GM12891 (cell line): ENCODE measurements at regions not wholly inside any gene's neighbourhood (a gene's known extent, or its start where the extent isn't known, plus 50 kb on each side); places are given as distances from the start of the nearest gene placed in this dataset.

ENCODE experiments used
- DNase-seq: peaks from one replicate; pipeline ENCODE4 v3.0.0; 2011; ENCODE audit warnings: low spot score; ENCODE audit not compliant: insufficient read length
- FAIRE-seq: peaks from 2 replicates; lab custom pipeline; 2011; peaks lifted over from hg19 to GRCh38; lab: Jason Lieb, UNC
- PAX5 ChIP-seq: IDR thresholded peaks from 2 replicates; pipeline ENCODE4 v1.6.1; 2011; ENCODE audit warnings: low read length, moderate library complexity, mild to moderate bottlenecking; ENCODE audit not compliant: insufficient read depth, severe bottlenecking
- POLR2A ChIP-seq: IDR thresholded peaks from 2 replicates; pipeline ENCODE4 v1.6.1; 2011; ENCODE audit warnings: low read depth, low read length, control low read depth
- POLR2AphosphoS5 ChIP-seq: IDR thresholded peaks from 2 replicates; pipeline ENCODE4 v1.6.1; 2011; ENCODE audit warnings: low read depth, low read length, control low read depth
- POU2F2 ChIP-seq: IDR thresholded peaks from 2 replicates; pipeline ENCODE4 v1.6.1; 2011; ENCODE audit warnings: low read depth, mild to moderate bottlenecking, control low read depth, low read length, moderate library complexity
- SPI1 ChIP-seq: IDR thresholded peaks from 2 replicates; pipeline ENCODE4 v1.6.1; 2011; ENCODE audit warnings: low read depth, low read length, control low read depth
- TAF1 ChIP-seq: IDR thresholded peaks from 2 replicates; pipeline ENCODE4 v1.6.1; 2011; ENCODE audit warnings: low read depth, low read length, control low read depth

DNA sequence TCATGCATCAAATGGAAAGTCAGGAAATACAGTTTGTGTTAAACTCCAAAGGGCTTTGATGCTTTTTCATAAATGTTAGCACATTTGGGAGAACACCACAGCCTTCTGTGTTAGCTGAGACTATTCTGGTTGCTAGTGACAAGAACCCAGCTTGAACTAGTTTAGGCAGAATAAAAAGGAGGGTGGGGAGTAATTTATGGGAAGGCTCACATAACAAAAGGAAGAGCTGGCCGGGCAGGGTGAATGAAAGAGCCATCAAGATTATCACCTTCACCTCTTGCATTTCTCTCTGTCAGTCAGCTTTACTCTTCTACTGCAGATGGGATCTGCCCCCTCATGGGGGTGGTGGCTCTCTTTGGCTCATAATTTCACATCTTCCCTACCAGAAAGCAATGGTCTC, 75.4 kb upstream of the VTCN1 start:
- FAIRE-seq (no peak), DNase-seq (no peak)
- no peak for TF ChIP-seq POLR2AphosphoS5
- no peak for TF ChIP-seq SPI1
- TF ChIP-seq POU2F2 = no peak
- TF ChIP-seq TAF1 = no peak
- no peak for TF ChIP-seq PAX5
- no peak for TF ChIP-seq POLR2A

DNA sequence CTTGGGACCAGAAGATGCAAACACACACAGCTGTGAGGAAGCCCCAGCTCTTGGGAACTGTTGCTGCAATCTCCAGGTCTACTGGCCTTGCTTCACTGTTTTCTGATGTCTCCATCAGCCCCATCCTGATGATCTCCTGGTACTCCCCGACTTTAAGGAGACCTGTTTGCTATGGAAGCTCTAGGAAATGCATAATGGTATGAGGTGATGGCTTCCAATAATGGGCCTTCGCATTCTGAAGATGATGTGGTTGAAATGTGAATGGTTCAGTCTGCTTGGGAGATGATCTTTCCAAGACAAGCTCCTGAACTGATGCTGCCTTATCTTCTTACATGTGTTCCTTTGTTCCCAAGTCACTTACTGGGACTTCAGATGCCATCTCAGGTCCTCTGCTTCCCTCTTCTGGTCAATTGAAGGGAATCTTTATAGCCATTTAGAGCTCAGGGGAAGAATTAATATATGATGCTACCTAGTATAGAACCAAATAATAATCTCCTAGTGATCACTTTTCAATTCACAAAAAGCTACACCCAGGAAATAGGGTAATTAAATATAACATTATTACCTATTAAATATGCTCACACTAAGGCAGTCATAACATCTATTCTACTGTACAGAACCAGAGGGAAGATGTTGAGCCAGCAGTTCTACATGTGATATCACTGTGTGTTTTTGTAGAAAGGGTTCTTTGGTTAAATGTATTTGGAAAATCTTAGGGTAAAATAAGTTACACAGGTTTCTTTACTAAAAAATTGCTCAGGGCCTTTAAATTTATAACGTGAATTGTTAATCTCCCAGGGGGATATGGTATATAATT, 73.9 kb upstream of the VTCN1 start:
- FAIRE-seq = no peak
- TF ChIP-seq POLR2AphosphoS5 (no peak), SPI1 (no peak), POLR2A (no peak), TAF1 (no peak), PAX5 (no peak), POU2F2 (no peak)
- DNase-seq = no peak

DNA sequence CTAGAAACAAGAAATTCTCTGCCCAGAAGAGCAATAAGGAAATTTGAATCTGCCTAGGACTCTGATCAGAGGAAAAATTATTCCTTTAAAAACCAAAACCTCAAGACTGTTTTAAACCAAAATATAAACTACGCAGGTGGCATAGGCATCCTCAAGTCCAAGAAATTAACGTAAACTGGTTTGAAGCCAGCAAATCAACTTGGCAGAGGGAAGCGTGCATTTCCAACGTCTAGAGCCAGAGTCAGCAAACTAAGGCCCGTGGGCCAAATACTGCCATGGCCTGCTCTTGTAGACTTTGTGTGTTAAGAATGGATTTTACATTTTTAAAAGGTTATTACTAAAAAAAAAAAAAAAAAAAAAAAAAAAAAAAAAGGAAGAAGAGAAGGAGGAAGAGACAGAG, 67.8 kb upstream of the VTCN1 start:
- DNase-seq = no peak
- TF ChIP-seq TAF1 = no peak
- TF ChIP-seq SPI1 = no peak
- TF ChIP-seq POLR2AphosphoS5 = no peak
- TF ChIP-seq PAX5 = no peak
- no peak for TF ChIP-seq POLR2A
- no peak for TF ChIP-seq POU2F2
- FAIRE-seq = no peak

DNA sequence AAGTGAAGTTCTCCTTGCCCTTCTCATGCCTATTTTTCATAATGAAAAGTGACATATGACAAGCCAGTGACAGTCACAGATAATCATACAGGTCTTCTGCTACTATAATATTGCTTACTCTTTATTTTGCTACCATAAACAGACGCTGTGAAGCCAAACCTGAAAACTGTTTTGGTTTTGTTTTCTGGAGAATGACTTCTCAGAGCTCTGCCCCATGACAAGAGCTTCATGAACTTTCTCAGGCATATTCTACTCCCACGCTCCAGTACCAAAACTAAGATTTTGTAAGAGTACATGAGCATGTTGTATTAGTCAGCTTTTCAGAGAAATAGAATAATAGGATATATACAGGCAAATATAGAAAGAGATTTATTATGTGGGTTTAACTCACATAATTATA, 64.3 kb upstream of the VTCN1 start:
- no peak for TF ChIP-seq PAX5
- TF ChIP-seq TAF1 = no peak
- no peak for TF ChIP-seq POLR2AphosphoS5
- no peak for TF ChIP-seq POLR2A
- TF ChIP-seq SPI1 = no peak
- DNase-seq (no peak), FAIRE-seq (no peak)

DNA sequence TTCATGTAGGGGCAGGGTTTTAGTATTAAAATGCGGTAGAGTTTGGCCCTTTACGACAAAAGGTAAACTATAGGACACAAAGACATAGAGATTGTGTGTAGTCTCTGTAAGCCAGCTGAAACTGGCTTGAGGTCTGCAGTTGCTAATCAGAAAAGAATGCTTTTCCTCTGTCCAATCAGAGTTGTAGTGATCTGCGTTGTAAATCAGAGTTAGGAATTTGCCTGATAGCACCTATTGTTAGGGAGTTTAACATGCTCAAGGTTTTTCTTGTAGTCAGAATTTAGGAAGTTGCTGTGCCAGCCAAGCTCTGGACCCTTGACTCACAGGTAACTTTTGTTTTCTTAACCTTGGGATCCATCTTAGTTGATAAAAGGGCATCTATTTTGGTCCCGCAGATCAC, 61.2 kb upstream of the VTCN1 start:
- DNase-seq = no peak
- TF ChIP-seq SPI1 (no peak), POU2F2 (no peak), TAF1 (no peak)
- FAIRE-seq = no peak

DNA sequence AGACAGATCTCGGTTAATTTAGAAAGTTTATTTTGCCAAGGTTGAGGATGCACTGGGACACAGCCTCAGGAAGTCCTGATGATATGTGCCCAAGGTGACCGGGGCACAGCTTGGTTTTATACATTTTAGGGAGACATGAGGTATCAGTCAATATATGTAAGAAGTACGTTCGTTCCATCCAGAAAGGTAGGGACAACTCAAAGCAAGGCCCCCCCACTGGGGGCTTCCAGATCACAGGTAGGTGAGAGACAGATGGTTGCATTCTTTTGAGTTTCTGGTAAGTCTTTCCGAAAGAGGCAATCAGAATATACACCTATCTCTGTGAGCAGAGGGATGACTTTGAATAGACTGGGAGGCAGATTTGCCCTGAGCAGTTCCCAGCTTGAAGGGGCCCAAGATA, 60.4 kb upstream of the VTCN1 start:
- no peak for FAIRE-seq
- no peak for TF ChIP-seq TAF1
- TF ChIP-seq SPI1 = no peak
- no peak for TF ChIP-seq POLR2A
- TF ChIP-seq POU2F2 = no peak
- no peak for TF ChIP-seq POLR2AphosphoS5
- TF ChIP-seq PAX5 = no peak

DNA sequence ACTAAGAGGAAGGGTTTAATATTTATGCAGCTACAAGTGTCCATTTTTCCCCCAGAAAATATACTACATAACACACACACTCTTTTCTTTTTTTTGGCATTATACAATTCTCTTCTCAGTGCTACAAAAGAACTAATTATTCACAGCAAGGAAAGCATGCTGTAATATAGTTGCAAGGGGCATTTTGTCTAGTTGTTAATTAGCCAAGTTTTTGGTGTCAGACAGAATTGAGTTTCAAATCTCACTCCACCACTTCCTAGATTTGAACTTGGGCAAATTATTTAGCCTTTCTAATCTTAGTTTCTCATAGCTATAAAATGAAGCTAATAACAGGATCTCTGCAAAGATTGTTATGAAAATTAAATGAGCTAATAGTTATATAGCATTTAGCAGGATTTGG, 60.0 kb upstream of the VTCN1 start:
- FAIRE-seq = no peak
- DNase-seq = no peak
- TF ChIP-seq POLR2A = no peak

More for the DNA sequence above, 60.4 kb upstream of the VTCN1 start:
- DNase-seq = no peak

DNA sequence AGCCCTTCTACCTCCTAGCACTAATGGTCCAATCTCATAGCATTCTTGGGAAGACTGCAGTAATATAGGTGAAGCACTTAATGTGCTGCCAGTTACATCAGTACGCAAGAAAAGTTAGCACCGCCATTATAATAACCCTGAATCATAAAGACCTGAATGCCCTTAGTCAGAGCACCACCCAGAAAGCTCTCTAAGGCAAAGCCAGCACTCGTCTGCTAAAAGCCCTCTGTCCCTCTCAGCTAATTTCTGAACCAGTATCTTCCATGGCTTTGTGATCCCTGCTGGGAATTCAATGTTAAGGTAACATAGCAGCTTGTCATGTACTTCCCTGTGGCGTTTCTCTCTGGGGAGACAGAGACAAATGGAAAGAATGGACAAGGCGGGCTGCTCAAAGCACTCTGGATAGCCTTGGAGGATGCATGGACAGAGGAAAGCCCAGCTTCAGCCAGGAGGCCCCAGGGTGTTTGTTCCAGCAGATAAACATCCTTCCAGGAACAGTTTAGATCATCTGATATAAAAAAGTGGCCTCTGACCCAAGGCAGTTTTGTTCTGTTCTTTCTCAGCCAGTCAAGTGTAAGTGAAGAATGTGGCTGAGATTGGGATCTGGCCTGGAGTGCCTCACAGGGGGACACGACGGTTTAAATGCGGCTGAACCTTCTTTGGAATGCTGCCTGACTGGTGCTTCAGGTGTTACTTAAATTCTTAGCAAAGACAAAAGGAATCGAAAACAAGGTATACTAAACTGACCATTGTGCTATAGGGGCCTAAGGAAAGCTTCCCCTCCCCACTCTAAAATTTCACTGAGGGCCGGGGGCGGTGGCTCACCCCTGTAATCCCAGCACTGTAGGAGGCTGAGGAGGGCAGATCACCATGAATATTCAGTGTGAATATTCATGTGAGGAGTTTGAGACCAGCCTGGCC, 58.1 kb upstream of the VTCN1 start:
- no peak for FAIRE-seq
- DNase-seq = no peak
- TF ChIP-seq POU2F2 = no peak
- TF ChIP-seq POLR2A = no peak
- TF ChIP-seq POLR2AphosphoS5 = no peak
- no peak for TF ChIP-seq PAX5
- TF ChIP-seq SPI1 = no peak
- TF ChIP-seq TAF1 = no peak

DNA sequence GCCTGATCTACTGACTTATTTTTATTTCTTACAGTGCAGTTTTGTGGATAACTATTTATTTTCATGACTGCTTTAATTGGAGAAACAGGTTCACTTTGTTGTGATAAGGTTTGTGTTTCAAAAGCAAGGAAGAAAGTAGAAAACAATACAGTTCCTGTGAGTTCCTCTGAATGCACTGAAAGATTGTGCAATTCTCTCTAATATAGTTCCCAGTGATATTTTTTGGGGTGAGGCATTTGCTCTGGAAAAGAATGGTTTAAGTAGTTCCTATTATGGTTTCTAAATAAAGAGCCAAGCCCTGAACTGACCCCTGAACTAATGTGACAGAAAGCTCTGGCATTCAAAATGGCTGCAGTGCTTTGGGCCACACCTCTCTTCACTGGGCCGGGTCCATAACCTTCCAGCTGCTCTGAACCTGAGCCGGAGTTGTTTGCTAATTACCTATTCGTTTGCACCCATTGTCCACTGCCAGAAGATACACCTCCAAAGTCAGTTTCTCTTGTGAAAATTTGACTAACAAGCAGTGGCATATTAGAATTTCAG, 56.6 kb upstream of the VTCN1 start:
- FAIRE-seq (no peak), DNase-seq (no peak)
- no peak for TF ChIP-seq TAF1
- no peak for TF ChIP-seq POLR2A
- no peak for TF ChIP-seq POLR2AphosphoS5
- no peak for TF ChIP-seq POU2F2
- TF ChIP-seq PAX5 = no peak
- no peak for TF ChIP-seq SPI1
